Keratinocyte (primary cell): ENCODE measurements at regions not wholly inside any gene's neighbourhood (a gene's known extent, or its start where the extent isn't known, plus 50 kb on each side); places are given as distances from the start of the nearest gene placed in this dataset.

Source experiments
- EZH2 ChIP-seq: IDR thresholded peaks from one replicate; pipeline ENCODE4 v1.6.1; 2012; ENCODE audit warnings: inconsistent platforms, mild to moderate bottlenecking, low read length, moderate library complexity
- TF ChIP-seq, protein P1 (sequence below), 3 experiments: IDR thresholded peaks in 1 of 3; conservative IDR thresholded peaks in 1 of 3; optimal IDR thresholded peaks in 1 of 3; 2 replicates in 2 of 3; 3 replicates in 1 of 3; pipeline versions ENCODE3 to v1.5.1; 2011; ENCODE audit warnings: low read length in 3 of 3, mild to moderate bottlenecking in 3 of 3, moderate library complexity in 2 of 3, control low read depth in 1 of 3, inconsistent platforms in 1 of 3; ENCODE audit not compliant: insufficient read depth in 2 of 3; ENCODE audit errors: extremely low read depth in 1 of 3

DNA sequence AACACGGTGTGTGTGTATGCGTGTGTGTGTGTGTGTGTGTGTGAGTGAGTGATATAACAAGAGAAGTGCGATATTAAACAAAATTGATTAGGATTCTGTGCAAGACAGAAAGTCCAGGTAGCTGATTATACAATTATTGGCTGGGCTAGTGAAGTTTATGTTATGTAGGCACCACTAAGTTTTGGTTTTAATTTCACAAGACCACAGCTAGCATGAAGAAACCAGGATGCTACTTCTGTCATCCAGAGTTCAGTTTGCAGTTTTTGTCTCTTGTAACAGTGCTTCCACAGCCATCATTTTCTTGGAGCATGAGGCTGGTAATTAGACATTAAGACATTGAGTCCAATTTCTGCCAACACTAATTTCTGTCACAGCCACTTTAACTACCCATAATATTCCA, 1590.2 kb upstream of the B3GALT2 start:
- TF ChIP-seq, protein P1, sequence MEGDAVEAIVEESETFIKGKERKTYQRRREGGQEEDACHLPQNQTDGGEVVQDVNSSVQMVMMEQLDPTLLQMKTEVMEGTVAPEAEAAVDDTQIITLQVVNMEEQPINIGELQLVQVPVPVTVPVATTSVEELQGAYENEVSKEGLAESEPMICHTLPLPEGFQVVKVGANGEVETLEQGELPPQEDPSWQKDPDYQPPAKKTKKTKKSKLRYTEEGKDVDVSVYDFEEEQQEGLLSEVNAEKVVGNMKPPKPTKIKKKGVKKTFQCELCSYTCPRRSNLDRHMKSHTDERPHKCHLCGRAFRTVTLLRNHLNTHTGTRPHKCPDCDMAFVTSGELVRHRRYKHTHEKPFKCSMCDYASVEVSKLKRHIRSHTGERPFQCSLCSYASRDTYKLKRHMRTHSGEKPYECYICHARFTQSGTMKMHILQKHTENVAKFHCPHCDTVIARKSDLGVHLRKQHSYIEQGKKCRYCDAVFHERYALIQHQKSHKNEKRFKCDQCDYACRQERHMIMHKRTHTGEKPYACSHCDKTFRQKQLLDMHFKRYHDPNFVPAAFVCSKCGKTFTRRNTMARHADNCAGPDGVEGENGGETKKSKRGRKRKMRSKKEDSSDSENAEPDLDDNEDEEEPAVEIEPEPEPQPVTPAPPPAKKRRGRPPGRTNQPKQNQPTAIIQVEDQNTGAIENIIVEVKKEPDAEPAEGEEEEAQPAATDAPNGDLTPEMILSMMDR (optimal IDR thresholded peaks at IDR 0.05 in 1 of 3, IDR thresholded peaks at IDR 0.05 in 1 of 3, conservative IDR thresholded peaks at IDR 0.05 in 1 of 3; ENCODE audit: extremely low read depth in 1 of 3, insufficient read depth in 2 of 3, low read length in 3 of 3) = no peak
- no peak for TF ChIP-seq EZH2
